ENCODE measurements at regions not wholly inside any gene's neighbourhood (a gene's known extent, or its start where the extent isn't known, plus 50 kb on each side); places are given as distances from the start of the nearest gene placed in this dataset.

DNA sequence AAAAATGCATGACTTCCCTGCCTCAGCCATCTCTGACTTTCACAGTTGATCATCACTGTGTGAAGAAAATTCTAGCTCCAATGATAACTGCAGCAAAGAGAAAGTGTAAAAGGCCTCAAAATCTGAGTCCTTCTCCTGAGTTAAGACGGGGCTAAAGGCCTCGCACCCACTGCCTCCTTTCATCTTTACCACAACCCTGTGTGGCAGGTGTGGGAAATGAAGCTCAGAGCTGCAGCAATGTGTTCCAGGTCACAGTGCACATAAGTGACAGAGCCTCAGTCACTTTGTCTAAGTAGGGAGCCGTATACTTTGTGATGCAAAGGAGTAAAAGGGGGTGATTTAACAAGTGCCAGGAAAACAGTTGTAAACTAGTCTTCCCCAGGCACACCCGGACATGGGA, 144.7 kb upstream of the TMCC3 start:
- Histone ChIP-seq H3K36me3 (no peaks in the 10 kb centered on the region), H3K4me3 (no peak overlapping the region), H3K27me3 (replicated peaks in 1 of 7) (no peaks in the 10 kb centered on the region), H3K27ac (no peak overlapping the region), H3K4me1 (peaks cover 0 to 13% (median 0%) of the 10 kb centered on the region in 6 donors), H3K9me3 (no peaks in the 10 kb centered on the region)
- 69 to 85% (median 81%) methylated on average over 4 of the region's 4 CpGs for WGBS, 5 donors
- intact Hi-C loops (cut with DNase I; ENCODE audit: low total_unique reads), result no loop called here
- TF ChIP-seq POLR2A (IDR thresholded peaks at IDR 0.05) (no peak), CTCF (IDR thresholded peaks at IDR 0.05 in 8 of 11, conservative IDR thresholded peaks at IDR 0.05 in 3 of 11) (no peak), POLR2AphosphoS5 (IDR thresholded peaks at IDR 0.05) (no peak)
- no peak for DNase-seq

GRCh38 chr12:94793191-94793595, 142.8 kb upstream of the TMCC3 start:
- Histone ChIP-seq H3K36me3 (no peaks in the 10 kb centered on the region), H3K9me3 (no peaks in the 10 kb centered on the region), H3K4me3 (no peak overlapping the region), H3K27ac (no peak overlapping the region), H3K27me3 (replicated peaks in 1 of 7) (no peaks in the 10 kb centered on the region), H3K4me1 (peaks cover 0 to 13% (median 0%) of the 10 kb centered on the region in 6 donors)
- no peak for DNase-seq
- WGBS, 5 donors, result 79 to 87% (median 83%) methylated on average over 10 of the region's 10 CpGs
- TF ChIP-seq POLR2A (IDR thresholded peaks at IDR 0.05) (no peak), POLR2AphosphoS5 (IDR thresholded peaks at IDR 0.05) (no peak), CTCF (IDR thresholded peaks at IDR 0.05 in 8 of 11, conservative IDR thresholded peaks at IDR 0.05 in 3 of 11) (no peak)
- intact Hi-C loops (cut with DNase I; ENCODE audit: low total_unique reads), result no loop called here

DNA sequence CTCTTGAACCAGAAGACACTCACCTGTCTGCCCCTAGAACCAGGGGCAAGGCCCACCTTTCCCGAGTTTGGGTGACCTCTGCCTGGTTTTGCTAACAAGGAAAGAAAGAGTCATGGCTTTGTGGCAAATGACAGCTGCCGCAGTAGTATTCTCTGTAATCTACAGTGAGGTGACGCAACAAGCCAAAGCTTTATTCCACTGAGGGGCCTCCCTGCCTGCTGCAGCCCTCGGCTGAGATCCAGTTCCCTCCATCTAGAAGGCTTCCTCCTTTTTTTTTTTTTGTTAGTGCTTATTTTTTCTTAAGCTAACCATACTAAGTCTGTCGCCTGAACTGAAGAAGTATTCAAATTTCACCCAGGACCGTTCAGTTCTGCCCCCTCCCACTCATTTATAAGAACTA, 142.3 kb upstream of the TMCC3 start:
- Histone ChIP-seq H3K9me3 (no peaks in the 10 kb centered on the region), H3K4me3 (no peak overlapping the region), H3K27ac (no peak overlapping the region), H3K27me3 (replicated peaks in 1 of 7) (no peaks in the 10 kb centered on the region), H3K36me3 (no peaks in the 10 kb centered on the region), H3K4me1 (peaks cover 0 to 13% (median 0%) of the 10 kb centered on the region in 6 donors)
- TF ChIP-seq POLR2AphosphoS5 (IDR thresholded peaks at IDR 0.05) (no peak), CTCF (IDR thresholded peaks at IDR 0.05 in 8 of 11, conservative IDR thresholded peaks at IDR 0.05 in 3 of 11) (no peak), POLR2A (IDR thresholded peaks at IDR 0.05) (no peak)
- DNase-seq, result no peak
- intact Hi-C loops (cut with DNase I; ENCODE audit: low total_unique reads), result no loop called here
- 29 to 49% (median 43%) methylated on average over 6 of the region's 6 CpGs for WGBS, 5 donors

DNA sequence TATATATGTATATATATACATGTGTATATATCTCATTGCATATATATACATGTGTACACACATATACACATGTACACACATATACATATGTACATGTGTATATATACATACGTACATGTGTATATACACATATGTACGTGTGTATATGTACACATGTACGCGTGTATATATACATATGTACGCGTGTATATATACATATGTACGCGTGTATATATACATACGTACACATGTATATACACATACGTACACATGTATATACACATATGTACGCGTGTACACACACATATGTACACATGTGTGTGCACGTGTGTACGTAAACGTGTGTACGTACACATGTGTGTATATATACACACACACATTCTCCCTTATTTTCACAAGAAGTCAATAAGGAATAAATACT, 141.6 kb upstream of the TMCC3 start:
- 89 to 97% (median 93%) methylated on average over 16 of the region's 16 CpGs for WGBS, 5 donors
- intact Hi-C loops (cut with DNase I; ENCODE audit: low total_unique reads), result no loop called here
- TF ChIP-seq POLR2A (IDR thresholded peaks at IDR 0.05) (no peak), POLR2AphosphoS5 (IDR thresholded peaks at IDR 0.05) (no peak), CTCF (IDR thresholded peaks at IDR 0.05 in 8 of 11, conservative IDR thresholded peaks at IDR 0.05 in 3 of 11) (no peak)
- no peaks in the 10 kb centered on the region for H3K27me3 ChIP-seq (replicated peaks in 1 of 7)
- no peaks in the 10 kb centered on the region for H3K36me3 ChIP-seq
- peaks cover 0 to 13% (median 0%) of the 10 kb centered on the region in 6 donors for H3K4me1 ChIP-seq
- DNase-seq, result no peak
- H3K27ac ChIP-seq, result no peak overlapping the region
- no peaks in the 10 kb centered on the region for H3K9me3 ChIP-seq
- H3K4me3 ChIP-seq, result no peak overlapping the region
